Stimulated activated CD4-positive, alpha-beta T cell treated with anti-CD3 and anti-CD28 coated beads, Interleukin-1b, Interleukin-23, amount 100 ng/mL, for 48 hours (primary cell): ENCODE measurements at regions not wholly inside any gene's neighbourhood (a gene's known extent, or its start where the extent isn't known, plus 50 kb on each side); places are given as distances from the start of the nearest gene placed in this dataset.

Experiments used
- DNase-seq: peaks from one replicate; pipeline ENCODE4 v3.0.0-alpha.2; 2020

DNA sequence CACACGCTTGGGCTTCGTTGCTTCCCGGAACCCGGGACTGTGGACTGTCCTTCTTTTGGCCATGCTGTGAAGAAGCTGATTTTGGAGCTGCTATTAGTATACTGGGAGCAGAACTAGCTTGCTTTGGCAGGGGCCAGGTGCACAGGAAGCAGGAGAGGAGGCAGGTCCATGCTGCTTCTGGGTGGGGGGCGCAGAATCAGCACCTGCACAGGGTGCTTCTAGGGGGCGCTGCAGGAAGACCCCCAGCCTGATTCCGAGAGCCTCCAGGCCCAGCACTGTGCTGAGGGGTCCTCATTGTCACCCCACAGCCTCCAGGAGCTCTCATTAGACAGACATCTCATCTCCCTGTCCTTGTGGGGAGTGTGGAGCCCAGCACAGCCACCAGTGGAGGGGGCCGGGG, 252.6 kb upstream of the IRX4 start:
- DNase-seq: no peak

DNA sequence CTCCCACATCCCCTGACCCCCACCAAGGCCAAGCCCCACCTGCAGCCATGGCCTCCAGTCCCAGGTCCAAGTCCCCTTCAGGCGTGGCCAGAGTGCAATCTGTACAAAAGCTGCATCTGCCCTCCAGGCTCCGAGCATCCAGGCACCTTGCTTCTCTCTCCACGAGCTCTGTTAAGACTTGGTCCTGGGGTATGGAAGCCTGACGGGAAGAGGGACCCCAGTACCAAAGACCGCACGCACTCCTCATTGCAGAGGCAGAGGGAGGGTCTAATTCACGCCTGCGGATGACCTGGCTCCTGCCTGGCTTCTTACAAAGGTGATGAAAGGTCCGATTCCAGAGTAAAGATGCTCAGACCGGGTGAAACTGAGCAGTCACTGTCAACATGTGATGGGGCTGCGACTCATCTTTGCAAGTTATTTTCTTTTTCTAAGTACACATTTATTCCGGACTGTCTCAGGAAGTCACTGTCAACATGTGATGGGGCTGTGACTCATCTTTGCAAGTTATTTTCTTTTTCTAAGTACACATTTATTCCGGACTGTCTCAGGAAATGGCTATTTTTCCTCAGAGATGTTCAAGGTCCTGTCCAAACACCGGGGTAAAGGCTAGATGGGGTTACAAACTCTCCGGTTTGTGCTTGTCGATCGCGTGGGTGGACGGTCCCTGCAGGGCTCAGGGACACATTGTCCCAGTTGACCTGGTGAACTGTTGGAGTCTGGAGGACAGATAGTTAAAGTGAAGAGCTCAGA, 252.0 kb upstream of the IRX4 start:
- DNase-seq: no peak

DNA sequence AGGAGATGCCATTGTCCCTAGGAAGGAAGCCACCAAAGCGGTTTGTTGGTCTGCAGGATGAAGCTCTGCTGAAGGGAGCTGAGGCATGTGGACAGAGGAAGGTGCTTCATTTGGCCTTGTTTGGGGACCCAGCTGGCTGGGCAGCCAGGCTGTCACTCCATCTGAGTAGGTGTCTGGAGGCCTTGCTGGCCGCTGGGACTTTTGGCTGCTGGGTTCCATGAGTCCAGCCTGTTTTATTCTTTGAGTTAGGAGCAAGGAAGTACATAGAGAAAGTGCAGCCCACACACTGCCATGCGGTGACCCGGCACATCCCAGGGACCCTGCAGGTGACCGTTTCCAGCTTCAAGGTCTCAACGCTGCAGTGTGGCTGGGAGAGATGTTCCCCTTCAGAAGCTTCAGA, 251.2 kb upstream of the IRX4 start:
- no peak for DNase-seq

DNA sequence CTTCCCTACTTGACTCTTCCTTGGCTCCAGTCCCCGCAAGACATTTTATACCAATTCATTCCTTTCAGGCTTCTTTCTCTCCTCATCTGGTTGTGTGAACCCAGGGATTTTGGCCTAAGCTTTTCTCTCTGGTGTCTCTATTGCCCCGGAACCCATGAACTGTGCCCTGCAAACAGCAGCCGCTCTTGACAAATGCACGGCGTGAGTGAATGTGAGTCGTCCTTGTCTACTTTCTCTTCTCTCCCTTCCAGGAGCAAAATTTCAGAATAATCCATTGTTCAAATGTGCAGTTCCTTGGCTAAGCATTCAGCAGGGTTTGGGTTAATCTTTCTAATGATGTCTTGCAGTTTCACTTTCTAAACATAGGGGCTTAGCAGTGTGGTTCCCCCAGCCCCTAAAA, 250.4 kb upstream of the IRX4 start:
- DNase-seq: no peak

GRCh38 chr5:2132497-2132847, 249.7 kb upstream of the IRX4 start:
- no peak for DNase-seq

- DNase-seq: no peak
Observed at GRCh38 chr5:2131826-2132496, 249.2 kb upstream of the IRX4 start.

DNA sequence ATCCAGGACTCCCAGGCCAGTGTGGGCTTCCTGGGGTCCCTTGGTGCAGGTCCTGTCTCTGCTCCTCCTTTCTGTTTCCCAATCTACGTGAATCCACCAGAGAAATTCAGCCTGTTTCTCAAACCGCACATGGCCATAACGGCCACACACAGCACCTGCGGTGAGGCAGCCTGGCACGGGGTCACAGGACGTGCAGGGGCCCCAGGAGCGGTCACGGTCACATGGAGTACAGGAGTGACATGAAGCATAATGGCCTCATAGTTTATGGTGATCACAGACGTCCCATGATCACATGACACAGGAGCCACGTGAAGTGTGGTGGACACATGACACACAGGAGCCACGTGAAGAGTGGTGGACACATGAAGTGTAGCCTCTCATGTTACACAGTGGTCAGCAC, 248.5 kb upstream of the IRX4 start:
- DNase-seq: no peak

DNA sequence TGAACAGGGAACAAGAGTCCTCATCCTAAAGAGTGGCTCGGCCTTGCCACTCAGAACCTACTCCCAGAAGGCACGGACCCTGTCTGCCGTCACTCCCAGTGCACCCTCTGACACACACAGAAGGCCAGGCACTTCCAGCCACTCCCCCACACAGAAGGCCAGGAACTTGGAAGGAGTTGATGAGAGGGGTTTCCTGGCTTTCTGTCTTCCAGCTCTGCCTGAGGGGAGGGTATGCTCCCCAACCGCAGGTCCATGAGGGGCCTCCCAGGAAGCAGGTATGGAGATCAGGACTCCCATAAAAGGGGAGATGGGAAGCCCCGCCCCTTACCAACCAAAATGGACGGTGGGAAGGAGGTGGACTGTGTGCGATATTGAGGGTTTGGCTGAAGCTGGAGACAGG, 247.6 kb upstream of the IRX4 start:
- DNase-seq: no peak

- DNase-seq: no peak
Observed at GRCh38 chr5:2129568-2130272, 247.0 kb upstream of the IRX4 start.

DNA sequence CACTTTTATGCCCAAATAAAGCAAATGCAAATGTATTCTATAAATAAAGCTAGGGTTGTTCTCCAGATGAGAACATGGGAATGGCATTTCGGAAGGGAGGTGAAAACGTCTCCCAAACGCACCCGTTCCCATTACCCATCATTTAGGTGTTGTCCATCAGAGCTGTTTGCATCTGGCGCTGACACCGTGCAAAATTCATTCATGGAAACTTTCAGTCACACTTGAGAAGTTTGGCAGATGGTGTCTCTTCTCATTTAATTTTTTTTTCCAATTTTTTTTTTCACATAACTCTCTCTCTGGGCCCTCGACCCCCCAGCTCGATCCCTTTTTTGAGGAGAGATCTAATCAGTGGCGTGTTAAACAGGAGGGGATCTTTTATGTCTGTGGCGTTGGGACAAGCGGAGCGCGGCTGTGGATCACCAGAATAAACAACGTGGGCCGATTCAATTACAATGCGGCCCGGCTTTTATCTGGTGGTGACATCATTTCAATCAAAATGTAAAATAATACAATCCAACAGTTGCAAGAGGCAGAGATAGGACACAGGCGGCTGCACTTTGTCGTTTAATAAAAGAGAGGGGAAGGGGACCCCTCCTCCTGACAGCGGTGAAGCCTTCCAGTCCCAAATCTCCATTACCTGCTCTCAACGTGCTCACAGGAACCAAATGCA, 246.1 kb upstream of the IRX4 start:
- no peak for DNase-seq

- DNase-seq: no peak
Observed at GRCh38 chr5:2126512-2126911, 243.8 kb upstream of the IRX4 start.

DNA sequence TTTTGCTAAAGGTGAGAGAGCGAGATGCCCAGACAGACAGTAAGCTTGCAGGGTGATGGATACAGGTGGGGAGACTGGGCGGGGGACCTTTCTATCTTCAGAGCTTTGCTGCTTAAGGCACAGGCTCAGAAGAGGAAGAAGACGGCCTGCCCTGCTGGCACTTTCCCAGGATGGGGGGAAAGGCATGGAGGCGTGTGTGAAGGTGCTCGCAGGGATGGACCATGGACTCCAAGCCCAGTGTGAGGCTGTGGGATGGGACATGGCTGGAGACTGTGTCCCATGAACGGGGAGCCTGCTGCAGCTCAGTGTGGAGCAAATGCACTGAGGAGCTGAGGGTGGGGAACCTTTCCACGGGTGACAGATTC, 243.2 kb upstream of the IRX4 start:
- no peak for DNase-seq

DNA sequence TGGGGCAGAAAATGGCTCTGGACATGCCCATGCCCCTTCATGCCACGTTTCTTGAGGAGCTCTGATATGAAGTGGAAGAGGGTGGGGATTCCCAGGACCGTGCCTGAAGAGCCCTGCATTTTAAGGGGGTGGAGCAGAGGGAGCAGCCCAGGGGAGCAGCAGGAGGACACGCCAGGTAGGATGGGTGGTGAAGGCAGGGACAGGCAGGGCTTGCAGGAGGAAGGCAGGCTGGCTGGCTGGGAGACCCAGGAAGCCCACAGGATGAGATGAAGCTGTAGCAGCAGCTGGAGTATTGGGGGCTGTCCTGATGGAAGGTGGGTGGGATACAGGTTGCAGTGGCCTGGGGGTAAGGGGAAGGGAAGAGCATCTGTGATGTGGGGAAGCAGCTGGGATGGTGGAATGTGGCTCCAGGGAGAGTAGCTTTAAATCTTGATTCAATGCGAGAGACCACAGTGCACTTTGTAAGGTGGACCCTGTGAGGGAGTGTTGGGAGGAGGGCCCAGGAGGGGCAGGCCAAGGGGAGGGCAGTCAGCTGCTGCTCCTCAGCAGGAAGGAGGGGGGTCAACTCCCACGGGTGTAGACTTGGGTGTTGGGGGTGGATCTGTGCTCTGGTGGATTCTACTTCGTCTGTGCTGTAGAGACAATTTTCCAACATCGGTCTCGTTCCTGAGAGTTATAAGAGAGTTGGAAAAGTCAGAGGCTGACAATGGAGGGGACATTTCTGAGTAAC, 242.6 kb upstream of the IRX4 start:
- no peak for DNase-seq

- DNase-seq: no peak
Observed at GRCh38 chr5:2124434-2125170, 241.9 kb upstream of the IRX4 start.

DNA sequence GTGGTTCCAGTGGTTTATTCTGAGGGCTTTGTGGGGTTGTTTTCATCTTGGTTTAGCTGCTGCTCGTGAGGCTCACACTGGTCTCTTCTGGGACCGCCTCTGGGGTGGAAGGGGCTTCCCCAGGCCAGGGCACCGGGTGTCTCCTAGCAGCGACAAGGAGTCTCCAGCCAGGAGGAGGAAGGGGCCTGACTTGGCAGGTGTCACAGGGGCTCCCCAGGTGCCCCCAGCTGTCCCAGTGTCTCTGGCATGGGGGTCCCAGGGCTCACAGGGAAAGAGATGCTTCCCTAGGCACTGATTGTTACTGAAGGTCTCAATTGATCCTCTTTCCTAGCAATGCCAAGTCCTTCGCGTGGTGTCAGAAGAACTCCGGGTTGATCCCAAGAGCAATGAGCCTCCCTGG, 241.1 kb upstream of the IRX4 start:
- DNase-seq: no peak

DNA sequence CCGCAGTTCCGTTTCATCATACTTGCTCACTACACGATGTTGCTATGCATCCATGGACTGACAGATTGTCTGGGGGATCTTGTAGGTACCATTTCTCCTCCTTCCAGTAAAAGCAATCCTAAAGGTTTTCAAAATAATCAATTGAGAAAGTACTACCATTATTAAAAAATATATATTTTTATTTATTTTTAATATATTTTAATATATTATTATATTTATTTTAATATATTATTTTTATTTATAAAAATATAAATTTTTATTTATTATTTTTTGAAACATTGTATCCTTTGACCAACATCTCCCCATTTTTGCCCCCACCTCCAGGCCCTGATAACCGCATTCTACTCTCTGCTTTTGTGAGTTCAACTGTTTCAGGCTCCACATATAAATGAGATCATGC, 237.6 kb upstream of the IRX4 start:
- no peak for DNase-seq

DNA sequence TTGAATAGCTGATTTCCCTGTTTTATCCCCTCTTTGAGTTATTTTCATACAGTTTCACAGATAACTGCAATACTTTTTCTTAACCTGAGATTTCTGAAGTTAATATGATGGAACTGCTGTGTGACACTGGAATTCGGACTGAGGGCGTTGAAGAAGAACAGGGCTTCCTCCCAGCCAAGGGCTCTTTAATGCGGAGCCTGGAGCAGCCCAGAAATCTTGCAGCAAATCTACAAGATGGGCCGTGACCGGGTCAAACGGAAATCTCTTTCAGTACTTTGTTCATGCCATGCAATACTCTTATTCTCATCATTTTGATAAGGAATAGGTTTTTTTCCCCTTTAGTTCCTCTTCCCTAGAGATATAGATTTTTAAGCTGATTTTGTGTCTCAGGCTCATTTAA, 236.8 kb upstream of the IRX4 start:
- DNase-seq: no peak

DNA sequence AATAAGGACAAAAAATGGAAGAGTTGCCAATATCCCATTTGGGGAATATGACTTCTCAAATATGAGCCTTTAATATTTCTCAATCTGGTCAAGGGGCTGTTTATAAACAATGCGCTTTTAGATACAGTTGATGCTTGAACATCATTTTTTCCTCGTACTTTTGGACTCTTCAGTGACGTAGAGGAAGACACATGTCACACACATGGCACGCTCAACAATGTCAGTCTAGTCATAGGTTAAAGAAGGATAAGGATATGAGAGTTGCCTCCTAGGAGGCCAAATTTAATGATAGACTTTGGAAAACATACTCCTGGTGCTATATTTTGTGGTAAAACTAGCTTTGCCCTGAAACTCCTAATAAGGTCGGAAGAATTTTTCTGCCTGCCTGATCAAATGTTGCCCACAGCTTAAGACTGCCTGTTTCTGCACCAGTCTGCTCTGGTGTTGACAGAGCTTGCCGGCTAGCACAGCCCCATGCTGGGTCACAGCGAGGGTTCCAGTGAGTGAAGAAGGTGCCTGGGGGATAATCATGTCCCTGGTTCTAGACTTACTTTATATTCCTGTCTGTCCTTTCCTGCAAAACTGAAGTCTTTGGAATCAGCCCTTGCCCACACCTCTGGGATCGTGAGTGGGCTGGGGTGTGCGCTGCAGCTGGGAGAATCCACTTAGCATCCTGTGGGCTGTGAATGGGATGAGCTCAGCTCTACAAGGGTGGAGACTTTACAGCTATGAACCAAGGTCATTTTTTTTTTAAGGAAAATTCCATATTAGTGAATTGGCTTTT, 230.8 kb upstream of the IRX4 start:
- DNase-seq: no peak

DNA sequence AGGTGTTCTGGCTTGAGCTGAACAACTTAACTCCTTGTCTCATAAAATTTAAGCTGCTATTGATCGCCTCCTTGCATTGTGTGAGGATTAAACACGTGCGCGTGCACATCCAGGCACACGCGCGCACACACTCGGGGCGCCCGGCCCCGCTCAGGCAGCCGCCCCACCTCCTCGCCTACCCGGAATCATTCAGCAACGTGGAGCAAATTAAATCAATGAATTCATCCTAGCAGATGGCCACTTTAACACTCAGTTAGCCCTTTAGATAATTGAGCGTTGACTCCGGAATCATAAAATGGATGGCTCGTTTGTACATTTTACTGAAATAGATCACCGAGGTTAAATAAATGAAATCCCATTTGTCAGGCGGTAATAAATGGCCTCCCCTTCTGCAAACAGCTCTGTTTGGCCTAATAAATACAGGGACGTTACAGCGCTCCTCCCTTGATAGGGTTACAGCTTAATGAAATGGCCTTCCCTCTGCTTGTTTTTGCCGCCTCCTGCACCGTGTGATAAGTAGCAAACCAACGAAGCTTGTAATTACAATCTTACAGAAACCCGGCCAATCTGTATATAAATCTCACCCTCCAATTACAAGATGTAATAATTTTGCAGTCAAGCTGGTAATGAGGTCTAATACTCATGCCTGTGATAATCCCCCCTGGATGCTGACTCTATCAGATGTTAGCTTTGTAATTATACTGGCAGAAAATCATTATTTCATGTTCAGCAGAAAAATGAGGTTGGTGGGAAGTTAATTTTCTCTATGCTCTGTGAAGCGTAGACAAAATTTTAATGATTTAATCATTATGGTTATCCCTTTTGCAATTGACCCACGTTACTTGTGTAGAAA, 229.7 kb upstream of the IRX4 start:
- no peak for DNase-seq

GRCh38 chr5:2111569-2112105, 228.9 kb upstream of the IRX4 start:
- no peak for DNase-seq
